Motor neuron (in vitro differentiated cells): ENCODE measurements at regions not wholly inside any gene's neighbourhood (a gene's known extent, or its start where the extent isn't known, plus 50 kb on each side); places are given as distances from the start of the nearest gene placed in this dataset.

Experiments
- ATAC-seq, 8 experiments: fragments of 200-7000 bp; cut with Tn5 transposase; replicated peaks in 6 of 8; 2 replicates each; pipeline ENCODE4 v1.8.0; 2021; ENCODE audit warnings: mild to moderate bottlenecking in 8 of 8, moderate library complexity in 8 of 8
- H3K27ac ChIP-seq, 2 donors: fragments of 250-450 bp; sonication (Bioruptor Pico); 2 replicates each; pipeline ENCODE4 v1.9.0; 2021; ENCODE audit warnings: antibody characterized with exemption in 2 of 2, mild to moderate bottlenecking in 2 of 2, moderate library complexity in 1 of 2
- H3K4me1 ChIP-seq, 2 donors: fragments of 250-450 bp; sonication (Bioruptor Pico); replicated peaks in 1 of 2; 2 replicates each; pipeline ENCODE4 v1.6.1; 2021; ENCODE audit warnings: antibody characterized with exemption in 2 of 2, mild to moderate bottlenecking in 2 of 2, moderate library complexity in 1 of 2
- H3K4me3 ChIP-seq, 5 donors: fragments of 250-450 bp; sonication (Bioruptor Pico); 2 replicates each; pipeline ENCODE4 v1.9.0; 2021; ENCODE audit warnings: antibody characterized with exemption in 5 of 5, mild to moderate bottlenecking in 5 of 5, moderate library complexity in 4 of 5
- WGBS, 10 experiments: fragments of 450-650 bp; shearing (Covaris generic); methylation state at CpG; one replicate each; pipeline ENCODE4 v1.0.0; 2022; 5-methylcytosine and 5-hydroxymethylcytosine counted together
- in situ Hi-C, 9 experiments: fragments of 400-800 bp; cut with MboI; loops; one replicate each; pipeline ENCODE4 v1.15.0; 2021; ENCODE audit warnings: low sequenced_read_pairs in 9 of 9, low pct_unique_long_range_greater_than_20kb in 2 of 9; ENCODE audit not compliant: unreplicated experiment in 9 of 9

- in situ Hi-C loops, result loop anchor here in 3 of 9 experiments (25.0 kb wide), 3 partner anchors 171 to 1271 kb away; partner anchors contain the start of gene FAT4 (in 2 of the 3)
- peak in 3 of 8 experiments; percentile 75 to 80 (median 75) for ATAC-seq
- Histone ChIP-seq H3K27ac (no peak overlapping the region), H3K4me1 (no peaks in the 10 kb centered on the region), H3K4me3 (no peak overlapping the region)
- WGBS, 10 experiments, result 38 to 100% (median 70%) methylated on average over 1 of the region's 1 CpG; no CpG with 5 or more reads in 4 of the 10 experiments
These were observed 1049.2 kb upstream of the INTU start for GRCh38 chr4:126583509-126583908.

- Histone ChIP-seq H3K4me3 (no peak overlapping the region), H3K27ac (no peak overlapping the region), H3K4me1 (no peaks in the 10 kb centered on the region)
- no peak for ATAC-seq
- in situ Hi-C loops, result loop anchor here in 3 of 9 experiments (25.0 kb wide), 3 partner anchors 179 to 1279 kb away; partner anchors contain the start of gene FAT4 (in 2 of the 3)
These were observed 1041.2 kb upstream of the INTU start for GRCh38 chr4:126591583-126591982.

GRCh38 chr4:126592088-126592487, 1040.7 kb upstream of the INTU start:
- no peak overlapping the region for H3K27ac ChIP-seq
- WGBS, 10 experiments, result 65 to 100% (median 85%) methylated on average over 1 to 3 of the region's 3 CpGs
- no peaks in the 10 kb centered on the region for H3K4me1 ChIP-seq
- no peak for ATAC-seq
- in situ Hi-C loops, result loop anchor here in 3 of 9 experiments (25.0 kb wide), 3 partner anchors 180 to 1280 kb away; partner anchors contain the start of gene FAT4 (in 2 of the 3)
- H3K4me3 ChIP-seq, result no peak overlapping the region

- Histone ChIP-seq H3K4me3 (no peak overlapping the region), H3K4me1 (no peaks in the 10 kb centered on the region), H3K27ac (no peak overlapping the region)
- WGBS, 10 experiments, result 33 to 100% (median 86%) methylated on average over 1 to 2 of the region's 2 CpGs
- ATAC-seq, result no peak
- in situ Hi-C loops, result loop anchor here in 3 of 9 experiments (25.0 kb wide), 3 partner anchors 181 to 1281 kb away; partner anchors contain the start of gene FAT4 (in 2 of the 3)
These were observed 1039.1 kb upstream of the INTU start for GRCh38 chr4:126593626-126594025.

GRCh38 chr4:126595643-126596042, 1037.1 kb upstream of the INTU start:
- ATAC-seq, result no peak
- Histone ChIP-seq H3K4me3 (no peak overlapping the region), H3K4me1 (no peaks in the 10 kb centered on the region), H3K27ac (no peak overlapping the region)
- WGBS, 10 experiments, result 49 to 93% (median 75%) methylated on average over 1 to 2 of the region's 2 CpGs
- in situ Hi-C loops, result loop anchor here in 3 of 9 experiments (25.0 kb wide), 3 partner anchors 183 to 1283 kb away; partner anchors contain the start of gene FAT4 (in 2 of the 3)

- WGBS, 10 experiments, result 71 to 100% (median 97%) methylated on average over 1 to 4 of the region's 4 CpGs
- in situ Hi-C loops, result loop anchor here in 5 of 9 experiments (25.0 kb wide), 4 partner anchors 187 to 1287 kb away; partner anchors contain the start of gene FAT4 (in 4 of the 5)
These were observed 1033.0 kb upstream of the INTU start for GRCh38 chr4:126599746-126600145.

GRCh38 chr4:126603210-126603609, 1029.5 kb upstream of the INTU start:
- Histone ChIP-seq H3K4me3 (no peak overlapping the region), H3K4me1 (no peaks in the 10 kb centered on the region), H3K27ac (no peak overlapping the region)
- 43 to 100% (median 69%) methylated on average over 1 of the region's 1 CpG; no CpG with 5 or more reads in 2 of the 10 experiments for WGBS, 10 experiments
- peak in 1 of 8 experiments; percentile 12 for ATAC-seq
- in situ Hi-C loops, result loop anchor here in 3 of 9 experiments (25.0 kb wide), 2 partner anchors 809 to 1291 kb away; partner anchors contain the start of gene FAT4 (in 2 of the 3)

More at GRCh38 chr4:126599746-126600145, 1033.0 kb upstream of the INTU start:
- ATAC-seq, result no peak
- no peak overlapping the region for H3K4me3 ChIP-seq
- H3K4me1 ChIP-seq, result no peaks in the 10 kb centered on the region
- no peak overlapping the region for H3K27ac ChIP-seq

- Histone ChIP-seq H3K27ac (no peak overlapping the region), H3K4me1 (no peaks in the 10 kb centered on the region), H3K4me3 (no peak overlapping the region)
- WGBS, 10 experiments, result 58 to 100% (median 77%) methylated on average over 1 to 2 of the region's 2 CpGs; no CpG with 5 or more reads in 4 of the 10 experiments
- peak in 2 of 8 experiments; percentile 40 to 51 for ATAC-seq
- in situ Hi-C loops, result loop anchor here in 3 of 9 experiments (25.0 kb wide), 2 partner anchors 808 to 1292 kb away; partner anchors contain the start of gene FAT4 (in 2 of the 3)
These were observed 1028.9 kb upstream of the INTU start for GRCh38 chr4:126603825-126604224.

- in situ Hi-C loops, result loop anchor here in 3 of 9 experiments (25.0 kb wide), 2 partner anchors 808 to 1292 kb away; partner anchors contain the start of gene FAT4 (in 2 of the 3)
These were observed 1028.4 kb upstream of the INTU start for GRCh38 chr4:126604268-126604867.

GRCh38 chr4:126610933-126611332, 1021.8 kb upstream of the INTU start:
- H3K4me1 ChIP-seq, result no peaks in the 10 kb centered on the region
- ATAC-seq, result no peak
- H3K27ac ChIP-seq, result no peak overlapping the region
- in situ Hi-C loops, result loop anchor here in 3 of 9 experiments (25.0 kb wide), 2 partner anchors 801 to 1299 kb away; partner anchors contain the start of gene FAT4 (in 2 of the 3)
- no peak overlapping the region for H3K4me3 ChIP-seq
- WGBS, 10 experiments, result no CpG with 5 or more reads among the region's 1 CpG

More at GRCh38 chr4:126604268-126604867, 1028.4 kb upstream of the INTU start:
- 0 to 86% (median 29%) methylated on average over 1 to 3 of the region's 3 CpGs for WGBS, 10 experiments
- H3K4me3 ChIP-seq, result no peak overlapping the region
- no peak overlapping the region for H3K27ac ChIP-seq
- ATAC-seq, result peak in 4 of 8 experiments; percentile 40 to 77 (median 58)
- no peaks in the 10 kb centered on the region for H3K4me1 ChIP-seq

GRCh38 chr4:126611900-126612299, 1020.9 kb upstream of the INTU start:
- in situ Hi-C loops, result loop anchor here in 3 of 9 experiments (25.0 kb wide), 2 partner anchors 800 to 1300 kb away; partner anchors contain the start of gene FAT4 (in 2 of the 3)
- no peak overlapping the region for H3K27ac ChIP-seq
- H3K4me3 ChIP-seq, result no peak overlapping the region
- WGBS, 10 experiments, result 0 to 80% (median 50%) methylated on average over 1 to 4 of the region's 4 CpGs; no CpG with 5 or more reads in 1 of the 10 experiments
- H3K4me1 ChIP-seq, result no peaks in the 10 kb centered on the region
- ATAC-seq, result no peak

GRCh38 chr4:126614356-126614855, 1018.4 kb upstream of the INTU start:
- no peak overlapping the region for H3K27ac ChIP-seq
- no peak overlapping the region for H3K4me3 ChIP-seq
- no peak for ATAC-seq
- WGBS, 10 experiments, result 38 to 100% (median 82%) methylated on average over 1 to 7 of the region's 8 CpGs; no CpG with 5 or more reads in 2 of the 10 experiments
- in situ Hi-C loops, result loop anchor here in 3 of 9 experiments (25.0 kb wide), 2 partner anchors 798 to 1302 kb away; partner anchors contain the start of gene FAT4 (in 2 of the 3)
- no peaks in the 10 kb centered on the region for H3K4me1 ChIP-seq

GRCh38 chr4:126616795-126617194, 1016.0 kb upstream of the INTU start:
- ATAC-seq, result no peak
- H3K4me3 ChIP-seq, result no peak overlapping the region
- no peaks in the 10 kb centered on the region for H3K4me1 ChIP-seq
- H3K27ac ChIP-seq, result no peak overlapping the region
- in situ Hi-C loops, result loop anchor here in 3 of 9 experiments (25.0 kb wide), 2 partner anchors 796 to 1304 kb away; partner anchors contain the start of gene FAT4 (in 2 of the 3)
- 80 to 100% (median 100%) methylated on average over 1 to 2 of the region's 3 CpGs; no CpG with 5 or more reads in 5 of the 10 experiments for WGBS, 10 experiments
